Hepatocyte (in vitro differentiated cells): ENCODE measurements at regions not wholly inside any gene's neighbourhood (a gene's known extent, or its start where the extent isn't known, plus 50 kb on each side); places are given as distances from the start of the nearest gene placed in this dataset.

Source experiments
- DNase-seq: peaks from one replicate; pipeline ENCODE4 v3.0.0-alpha.2; 2016; ENCODE audit warnings: low spot score
- H2AFZ ChIP-seq: fragments of 200-600 bp; sonication (generic); 2 replicates; pipeline ENCODE4 v1.6.0; 2016; ENCODE audit warnings: antibody characterized with exemption, mild to moderate bottlenecking
- H3K27ac ChIP-seq: fragments of 200-600 bp; sonication (generic); 2 replicates; pipeline ENCODE4 v1.5.1; 2016; ENCODE audit warnings: mild to moderate bottlenecking
- H3K27me3 ChIP-seq: fragments of 200-600 bp; sonication (generic); 2 replicates; pipeline ENCODE4 v1.6.1; 2016
- H3K36me3 ChIP-seq: fragments of 200-600 bp; sonication (generic); replicated peaks from 2 replicates; pipeline ENCODE4 v1.5.1; 2016; ENCODE audit warnings: low read depth; ENCODE audit not compliant: insufficient read depth
- H3K4me1 ChIP-seq: fragments of 200-600 bp; sonication (generic); 2 replicates; pipeline ENCODE4 v1.5.1; 2016; ENCODE audit warnings: mild to moderate bottlenecking, moderate library complexity; ENCODE audit not compliant: insufficient read depth
- H3K4me2 ChIP-seq: fragments of 200-600 bp; sonication (generic); 2 replicates; pipeline ENCODE4 v1.6.0; 2016
- H3K4me3 ChIP-seq: fragments of 200-600 bp; sonication (generic); 2 replicates; pipeline ENCODE4 v1.5.1; 2016; ENCODE audit warnings: mild to moderate bottlenecking
- H3K79me2 ChIP-seq: fragments of 200-600 bp; sonication (generic); 2 replicates; pipeline ENCODE4 v1.6.0; 2017; ENCODE audit warnings: mild to moderate bottlenecking
- H3K9me2 ChIP-seq: fragments of 200-600 bp; sonication (generic); replicated peaks from 2 replicates; pipeline ENCODE4 v1.6.0; 2017; ENCODE audit warnings: mild to moderate bottlenecking; ENCODE audit not compliant: insufficient read depth
- H3K9me3 ChIP-seq: fragments of 200-600 bp; sonication (generic); 2 replicates; pipeline ENCODE4 v1.5.1; 2016; ENCODE audit warnings: low read depth, mild to moderate bottlenecking
- H4K20me1 ChIP-seq: fragments of 200-600 bp; sonication (generic); 2 replicates; pipeline ENCODE4 v1.6.0; 2016; ENCODE audit warnings: mild to moderate bottlenecking; ENCODE audit not compliant: insufficient read depth, poor library complexity, severe bottlenecking
- EZH2 ChIP-seq: fragments of 200-600 bp; sonication (generic); IDR thresholded peaks from 2 replicates; pipeline ENCODE4 v1.6.1; 2016; ENCODE audit warnings: antibody characterized with exemption, mild to moderate bottlenecking, borderline replicate concordance
- EZH2phosphoT487 ChIP-seq: fragments of 200-600 bp; sonication (generic); IDR thresholded peaks from one replicate; pipeline ENCODE4 v1.6.1; 2018; ENCODE audit warnings: antibody characterized with exemption, mild to moderate bottlenecking, low read depth, moderate library complexity; ENCODE audit not compliant: unreplicated experiment, severe bottlenecking
- WGBS: methylation state at CpG from one replicate; pipeline ENCODE4 v1.1.6; 2016; ENCODE audit warnings: low lambda C conversion rate; ENCODE audit errors: missing lambda C conversion rate; 5-methylcytosine and 5-hydroxymethylcytosine counted together
- TF ChIP-seq, protein P1 (sequence below): fragments of 200-600 bp; sonication (generic); IDR thresholded peaks from 2 replicates; pipeline ENCODE4 v1.5.1; 2016; ENCODE audit warnings: antibody characterized with exemption, mild to moderate bottlenecking; ENCODE audit not compliant: poor library complexity

GRCh38 chr14:42731480-42731879 lies 1124.8 kb downstream of the LRFN5 start:
- H3K36me3 ChIP-seq, result no peaks in the 10 kb centered on the region
- H4K20me1 ChIP-seq, result no peaks in the 10 kb centered on the region
- DNase-seq, result no peak
- no peaks in the 10 kb centered on the region for H3K9me2 ChIP-seq
- no peak overlapping the region for H3K27ac ChIP-seq
- H3K4me3 ChIP-seq, result no peak overlapping the region
- TF ChIP-seq EZH2phosphoT487, result no peak
- TF ChIP-seq, protein P1, sequence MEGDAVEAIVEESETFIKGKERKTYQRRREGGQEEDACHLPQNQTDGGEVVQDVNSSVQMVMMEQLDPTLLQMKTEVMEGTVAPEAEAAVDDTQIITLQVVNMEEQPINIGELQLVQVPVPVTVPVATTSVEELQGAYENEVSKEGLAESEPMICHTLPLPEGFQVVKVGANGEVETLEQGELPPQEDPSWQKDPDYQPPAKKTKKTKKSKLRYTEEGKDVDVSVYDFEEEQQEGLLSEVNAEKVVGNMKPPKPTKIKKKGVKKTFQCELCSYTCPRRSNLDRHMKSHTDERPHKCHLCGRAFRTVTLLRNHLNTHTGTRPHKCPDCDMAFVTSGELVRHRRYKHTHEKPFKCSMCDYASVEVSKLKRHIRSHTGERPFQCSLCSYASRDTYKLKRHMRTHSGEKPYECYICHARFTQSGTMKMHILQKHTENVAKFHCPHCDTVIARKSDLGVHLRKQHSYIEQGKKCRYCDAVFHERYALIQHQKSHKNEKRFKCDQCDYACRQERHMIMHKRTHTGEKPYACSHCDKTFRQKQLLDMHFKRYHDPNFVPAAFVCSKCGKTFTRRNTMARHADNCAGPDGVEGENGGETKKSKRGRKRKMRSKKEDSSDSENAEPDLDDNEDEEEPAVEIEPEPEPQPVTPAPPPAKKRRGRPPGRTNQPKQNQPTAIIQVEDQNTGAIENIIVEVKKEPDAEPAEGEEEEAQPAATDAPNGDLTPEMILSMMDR, result no peak
- TF ChIP-seq EZH2, result no peak
- WGBS, result 83% methylated on average over 2 of the region's 2 CpGs
- no peaks in the 10 kb centered on the region for H3K9me3 ChIP-seq
- no peaks in the 10 kb centered on the region for H3K4me1 ChIP-seq
- H3K4me2 ChIP-seq, result no peak overlapping the region
- H3K27me3 ChIP-seq, result no peaks in the 10 kb centered on the region
- no peak overlapping the region for H2AFZ ChIP-seq
- no peaks in the 10 kb centered on the region for H3K79me2 ChIP-seq

GRCh38 chr14:42729681-42730080 lies 1123.0 kb downstream of the LRFN5 start:
- no peak overlapping the region for H2AFZ ChIP-seq
- H3K4me1 ChIP-seq, result no peaks in the 10 kb centered on the region
- no peak for DNase-seq
- no peaks in the 10 kb centered on the region for H4K20me1 ChIP-seq
- H3K9me3 ChIP-seq, result no peaks in the 10 kb centered on the region
- no peaks in the 10 kb centered on the region for H3K36me3 ChIP-seq
- no peak overlapping the region for H3K4me3 ChIP-seq
- no peak overlapping the region for H3K27ac ChIP-seq
- TF ChIP-seq EZH2phosphoT487 (no peak), EZH2 (no peak)
- TF ChIP-seq, protein P1, result no peak
- H3K27me3 ChIP-seq, result no peaks in the 10 kb centered on the region
- no peaks in the 10 kb centered on the region for H3K79me2 ChIP-seq
- no peak overlapping the region for H3K4me2 ChIP-seq
- 71% methylated on average over 2 of the region's 2 CpGs for WGBS
- H3K9me2 ChIP-seq, result no peaks in the 10 kb centered on the region

DNA sequence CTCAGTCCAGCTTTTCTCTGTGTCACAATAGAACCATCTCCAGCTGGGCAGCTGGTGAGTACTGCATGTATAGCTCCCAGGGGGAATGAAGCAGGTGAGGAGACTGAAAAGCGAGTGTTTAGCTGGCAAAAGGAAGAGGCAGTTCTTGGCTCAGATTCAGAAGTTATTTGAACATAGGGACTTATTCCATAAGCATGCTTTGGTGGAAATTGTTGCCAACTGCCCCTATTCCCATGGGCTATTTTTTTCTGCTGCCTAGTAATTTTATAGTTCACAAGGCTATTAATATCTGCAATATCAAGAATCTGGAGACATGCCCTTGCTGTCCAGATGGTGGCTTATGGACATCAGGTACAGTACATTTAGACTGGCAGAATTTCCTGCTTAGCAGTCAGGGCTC lies 1112.7 kb downstream of the LRFN5 start:
- Histone ChIP-seq H3K4me1 (no peaks in the 10 kb centered on the region), H3K27me3 (no peaks in the 10 kb centered on the region), H3K4me3 (no peak overlapping the region), H4K20me1 (no peaks in the 10 kb centered on the region), H3K9me2 (no peaks in the 10 kb centered on the region), H3K9me3 (no peaks in the 10 kb centered on the region), H3K4me2 (no peak overlapping the region), H2AFZ (no peak overlapping the region), H3K79me2 (no peaks in the 10 kb centered on the region), H3K36me3 (no peaks in the 10 kb centered on the region), H3K27ac (no peak overlapping the region)
- no peak for TF ChIP-seq EZH2
- no peak for TF ChIP-seq EZH2phosphoT487
- TF ChIP-seq, protein P1, result no peak
- DNase-seq, result no peak
- 77% methylated on average over 1 of the region's 1 CpG for WGBS

DNA sequence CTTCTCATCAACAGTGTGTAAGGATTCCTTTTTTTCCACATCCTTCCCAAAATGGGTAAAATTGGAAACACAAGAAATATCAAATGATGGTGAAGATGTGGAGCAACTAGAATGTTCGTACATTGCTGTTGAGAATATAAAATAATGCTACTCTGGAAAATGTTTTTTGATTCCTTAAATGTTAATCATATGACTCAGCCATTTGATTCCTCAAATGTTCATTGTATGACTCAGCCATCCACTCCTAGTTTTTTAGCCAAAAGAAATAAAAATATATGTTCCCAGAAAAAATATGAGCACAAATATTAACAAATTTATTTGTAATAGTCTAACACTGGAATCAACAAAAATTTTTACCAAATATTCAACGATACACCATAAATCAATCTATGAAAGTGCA lies 1108.6 kb downstream of the LRFN5 start:
- DNase-seq, result no peak
- no peaks in the 10 kb centered on the region for H3K4me1 ChIP-seq
- H3K9me2 ChIP-seq, result no peaks in the 10 kb centered on the region
- WGBS, result 69% methylated on average over 2 of the region's 2 CpGs
- no peaks in the 10 kb centered on the region for H3K79me2 ChIP-seq
- H3K36me3 ChIP-seq, result no peaks in the 10 kb centered on the region
- H3K27me3 ChIP-seq, result no peaks in the 10 kb centered on the region
- no peaks in the 10 kb centered on the region for H4K20me1 ChIP-seq
- no peak overlapping the region for H3K4me3 ChIP-seq
- no peak overlapping the region for H3K4me2 ChIP-seq
- H3K27ac ChIP-seq, result no peak overlapping the region
- H3K9me3 ChIP-seq, result no peaks in the 10 kb centered on the region
- no peak overlapping the region for H2AFZ ChIP-seq
- TF ChIP-seq EZH2, result no peak
- no peak for TF ChIP-seq EZH2phosphoT487
- TF ChIP-seq, protein P1, result no peak
